HG02884 (cell line): ENCODE measurements at regions not wholly inside any gene's neighbourhood (a gene's known extent, or its start where the extent isn't known, plus 50 kb on each side); places are given as distances from the start of the nearest gene placed in this dataset.

Source experiments
- ATAC-seq: cut with Tn5 transposase; IDR thresholded peaks from one replicate; pipeline ENCODE4 v1.9.1; 2021; ENCODE audit warnings: mild to moderate bottlenecking, moderate library complexity; ENCODE audit not compliant: unreplicated experiment

DNA sequence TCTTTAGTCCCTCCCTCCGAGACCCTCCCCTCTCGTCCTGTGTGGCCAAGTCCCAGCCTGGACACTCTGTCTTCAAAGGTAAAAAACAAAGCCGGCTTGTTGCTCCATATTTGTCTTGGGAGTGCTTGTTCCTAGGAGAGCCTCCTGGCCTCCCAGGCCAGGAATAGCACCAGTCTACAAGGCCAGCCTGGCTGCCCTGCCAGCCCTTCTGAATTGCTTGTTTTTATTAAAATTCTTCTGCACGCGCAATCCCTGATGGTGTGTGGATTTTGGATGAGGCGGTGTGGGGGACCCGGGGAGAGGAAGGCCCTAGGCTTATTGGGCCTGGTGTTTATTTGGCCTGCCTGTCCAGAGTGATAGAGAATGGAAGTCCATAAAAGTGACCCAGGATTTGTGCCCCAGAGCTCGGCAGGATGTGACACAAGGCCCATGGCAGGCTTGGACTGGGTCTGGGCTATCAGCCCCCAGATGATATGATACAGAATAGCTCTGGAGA, 297.3 kb downstream of the CYP26B1 start:
- ATAC-seq, result no peak

DNA sequence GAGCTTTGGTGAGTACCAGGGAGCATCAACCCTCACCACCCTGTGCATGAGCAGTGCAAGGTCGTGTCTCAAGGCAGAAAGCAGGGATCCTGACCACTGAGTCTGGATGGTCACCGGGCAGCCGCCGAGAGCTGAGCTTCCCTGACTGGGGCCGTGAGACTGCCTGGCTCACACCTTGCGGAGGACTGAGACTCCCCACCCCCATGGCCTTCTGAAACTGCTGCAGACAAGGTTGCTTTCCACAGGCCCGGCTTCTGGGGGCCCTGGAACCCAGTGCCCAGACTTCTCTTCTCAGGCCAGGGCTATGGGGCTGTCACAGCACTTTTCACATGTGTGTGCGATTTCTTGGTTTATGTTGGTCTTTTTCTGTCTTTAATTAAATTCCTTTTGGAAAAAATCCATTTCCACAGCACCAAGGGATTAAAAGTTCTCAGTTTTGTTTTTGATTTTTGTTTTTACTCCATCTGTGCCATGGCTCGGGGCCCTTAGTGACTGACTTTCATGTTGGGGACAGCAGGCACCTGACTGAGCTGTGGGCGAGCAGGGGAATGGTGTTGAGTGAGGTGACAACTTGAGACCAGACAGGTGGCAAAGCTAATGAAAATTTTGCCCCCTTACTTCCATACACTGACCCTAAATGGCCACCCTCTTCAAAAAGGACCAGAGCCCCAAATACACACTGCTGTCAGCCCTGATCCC, 297.9 kb downstream of the CYP26B1 start:
- ATAC-seq, result no peak

DNA sequence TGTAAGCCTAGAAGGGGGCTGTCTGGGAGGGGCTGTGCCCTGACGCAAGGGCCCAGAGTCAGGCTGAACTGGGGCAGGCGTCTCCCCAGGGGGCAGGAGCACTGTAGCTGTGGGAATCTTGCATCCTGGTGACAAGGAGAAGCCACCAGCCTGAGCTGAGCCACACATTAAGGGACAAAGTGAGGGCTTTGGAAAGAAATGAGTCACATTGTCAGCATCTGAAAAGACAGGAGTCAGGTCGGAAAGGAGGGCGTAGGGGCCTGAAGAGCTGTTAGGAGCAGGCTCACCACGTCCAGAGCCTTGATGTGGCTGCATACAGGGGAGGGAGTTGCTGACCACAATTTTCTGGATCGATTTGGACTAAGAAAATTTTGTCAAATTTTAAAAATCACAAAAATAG, 298.6 kb downstream of the CYP26B1 start:
- ATAC-seq, result no peak

DNA sequence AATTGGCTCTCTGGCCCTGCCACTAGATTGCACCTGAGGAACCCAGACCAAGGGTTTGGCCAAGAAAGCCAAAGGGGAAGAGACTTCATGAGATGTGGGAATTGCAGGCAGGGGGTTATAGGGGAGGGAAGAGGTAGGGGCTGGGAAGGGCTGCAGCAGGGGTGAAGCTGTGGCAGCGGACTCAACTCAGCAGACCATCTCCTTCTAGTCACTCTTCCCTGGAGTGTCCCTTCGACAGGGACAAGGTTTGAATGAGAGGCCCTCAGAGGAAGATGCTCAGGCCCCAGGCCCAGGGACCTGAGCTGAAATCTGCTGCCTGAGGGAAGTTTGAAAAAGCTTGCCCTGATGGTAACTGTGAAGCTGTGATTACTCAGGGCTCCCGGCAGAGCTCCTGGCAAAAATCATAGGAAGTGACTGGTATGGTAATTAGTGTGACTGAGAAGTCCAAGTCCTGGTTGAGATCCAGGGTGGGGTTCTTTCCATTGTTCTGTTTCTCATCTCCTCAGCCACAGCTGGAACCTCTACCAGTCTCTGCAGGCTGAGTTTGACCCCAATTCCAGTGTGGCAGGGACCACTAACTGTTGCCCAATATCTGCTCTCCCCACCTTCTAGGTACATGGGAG, 300.9 kb downstream of the CYP26B1 start:
- ATAC-seq, result no peak

DNA sequence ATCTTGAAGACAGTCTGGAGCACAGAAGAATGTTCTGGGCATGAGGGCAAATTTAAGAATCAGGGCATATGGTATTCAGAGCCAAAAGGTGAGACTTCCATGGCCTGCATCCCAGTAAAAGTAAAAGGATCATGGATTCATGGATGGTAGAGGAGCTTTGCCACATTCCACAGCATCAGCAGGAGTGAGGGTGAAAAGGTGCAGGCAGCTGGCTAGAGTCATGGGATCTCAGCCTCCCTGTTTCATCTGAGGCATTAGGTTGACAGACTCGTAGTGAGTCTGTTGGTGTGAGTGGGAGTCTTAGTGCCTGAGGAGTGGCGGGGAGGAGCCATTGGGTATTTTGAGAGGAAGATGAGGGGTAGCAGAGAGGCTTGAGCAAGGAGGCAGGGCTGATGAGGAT, 301.6 kb downstream of the CYP26B1 start:
- ATAC-seq, result no peak

DNA sequence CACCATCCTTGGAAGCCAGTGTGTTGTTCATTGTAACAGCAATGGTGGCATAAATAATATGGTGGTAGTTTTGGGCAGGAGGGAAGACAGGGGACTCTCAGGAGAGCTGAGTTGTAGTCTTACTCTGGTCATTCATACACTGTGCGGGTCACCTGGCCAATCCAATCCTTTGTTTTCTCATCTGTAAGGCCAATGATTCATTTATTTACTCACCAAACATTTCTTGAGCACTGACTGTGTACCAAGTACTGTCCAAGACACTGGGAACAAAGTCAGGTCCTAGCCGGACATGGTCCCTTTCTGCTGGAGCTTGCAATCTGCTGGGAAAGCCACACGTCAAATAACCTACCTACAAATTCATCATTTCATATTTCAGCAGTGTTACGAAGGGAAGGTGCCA, 302.7 kb downstream of the CYP26B1 start:
- no peak for ATAC-seq

DNA sequence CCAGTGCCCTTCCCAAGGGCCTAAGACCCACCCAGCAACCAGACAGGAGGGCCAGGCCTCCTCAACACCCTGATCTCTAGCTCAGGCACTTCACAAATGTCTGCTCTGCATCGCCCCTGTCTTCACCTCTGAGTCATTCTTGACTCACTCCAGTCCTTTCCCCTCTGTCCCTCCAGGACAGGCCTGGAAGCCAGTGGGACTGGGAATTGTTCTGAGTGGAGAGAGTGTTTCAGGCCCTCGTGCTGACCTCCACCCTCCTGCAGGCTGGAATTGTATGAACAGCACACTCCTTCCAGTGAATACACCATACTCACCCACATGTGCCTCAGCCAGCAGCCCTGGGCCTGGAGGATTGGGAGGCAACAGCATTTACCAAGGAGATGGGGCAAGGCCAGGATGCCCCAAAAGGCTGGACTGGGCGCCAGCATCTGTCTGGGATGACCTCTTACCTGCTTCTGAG, 304.2 kb downstream of the CYP26B1 start:
- no peak for ATAC-seq

DNA sequence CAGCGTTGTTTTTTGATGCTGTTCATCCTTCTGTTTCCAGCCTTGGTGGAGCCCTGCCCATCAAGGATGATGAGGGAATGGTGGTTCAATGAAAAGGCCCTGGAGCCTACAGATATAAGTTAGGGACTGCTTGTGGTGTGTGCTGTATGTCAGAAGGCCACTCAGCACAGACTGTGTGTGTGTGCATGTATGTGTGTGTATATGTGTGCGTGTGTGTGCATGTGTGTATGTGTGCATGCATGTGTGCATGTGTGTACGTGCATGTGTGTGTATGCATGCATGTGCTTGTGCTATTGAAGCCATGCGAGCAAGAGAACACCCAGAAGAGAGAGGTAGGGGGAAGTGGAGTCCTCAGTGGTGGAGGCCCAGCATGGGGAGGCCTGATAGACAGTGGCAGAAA, 304.9 kb downstream of the CYP26B1 start:
- no peak for ATAC-seq

DNA sequence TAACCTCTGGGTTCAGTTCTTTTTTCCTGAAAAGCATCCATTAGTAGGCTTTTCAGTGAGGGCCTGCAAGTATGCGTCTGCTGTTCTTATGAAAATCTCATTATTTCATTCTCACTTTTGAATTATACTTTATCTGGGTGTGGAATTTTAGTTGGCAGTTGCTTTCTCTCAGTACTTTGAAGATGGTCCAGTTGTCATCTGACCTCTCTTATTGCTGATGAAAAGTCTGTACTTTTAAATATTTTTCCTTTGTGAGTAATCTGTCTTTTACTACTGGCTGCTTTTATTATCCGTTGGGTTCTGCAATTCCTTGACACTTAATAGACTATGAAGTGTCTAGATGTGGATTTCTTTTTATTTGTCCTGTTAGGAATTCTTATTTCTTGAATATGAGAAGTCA, 307.8 kb downstream of the CYP26B1 start:
- no peak for ATAC-seq

DNA sequence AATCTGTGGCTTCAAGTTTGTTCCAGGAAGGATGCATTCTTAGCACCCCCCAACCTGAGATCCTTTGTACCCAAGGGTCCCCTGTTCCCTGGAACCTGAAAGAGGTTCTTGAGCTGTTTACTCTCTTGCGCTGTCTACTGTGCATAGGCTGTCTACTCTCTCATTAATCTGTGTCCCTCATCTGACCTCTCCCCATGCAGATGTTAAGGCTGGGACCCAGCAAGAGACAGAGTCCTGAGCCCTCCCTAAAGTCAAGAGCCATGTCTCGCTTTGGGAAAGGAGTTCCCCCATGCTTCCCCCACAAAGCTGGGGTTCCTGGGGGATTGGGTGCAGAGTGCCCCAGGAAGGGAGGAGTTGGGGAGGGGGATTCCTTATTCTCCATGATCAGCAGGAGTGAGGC, 312.9 kb downstream of the CYP26B1 start:
- ATAC-seq, result no peak

DNA sequence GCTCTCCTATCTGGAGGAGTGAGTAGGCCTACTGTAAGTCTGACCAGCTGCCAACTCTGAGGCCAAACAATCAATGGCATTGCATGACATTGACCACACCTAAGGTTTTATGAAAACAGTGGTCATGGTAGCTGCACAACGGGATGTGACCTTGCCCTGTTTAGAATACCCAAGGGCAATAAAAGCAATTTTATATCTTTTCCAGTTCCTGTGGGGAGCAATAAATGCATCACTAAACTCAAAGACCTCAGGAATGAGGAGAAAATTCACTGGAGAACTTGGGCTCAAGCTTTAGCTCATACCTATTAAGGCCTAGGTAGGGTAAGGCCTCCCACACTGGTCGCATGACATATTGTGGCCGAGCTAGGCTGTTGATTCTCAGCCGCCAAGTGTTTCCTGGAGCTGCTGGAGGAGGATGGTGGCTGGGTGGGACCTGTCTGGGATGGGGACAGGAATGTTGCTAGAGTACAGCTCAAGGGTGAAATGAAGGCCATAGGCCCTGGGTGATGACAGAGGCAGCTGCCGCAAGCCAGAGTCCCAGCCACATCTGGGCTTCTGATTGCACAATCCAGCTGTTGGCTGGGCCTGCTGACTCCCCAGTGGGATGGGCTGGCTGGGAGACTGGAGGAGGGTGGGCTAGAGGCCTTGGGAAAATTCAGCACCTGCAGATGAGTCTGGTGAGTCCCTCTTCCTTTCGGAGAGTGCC, 313.7 kb downstream of the CYP26B1 start:
- ATAC-seq, result no peak

DNA sequence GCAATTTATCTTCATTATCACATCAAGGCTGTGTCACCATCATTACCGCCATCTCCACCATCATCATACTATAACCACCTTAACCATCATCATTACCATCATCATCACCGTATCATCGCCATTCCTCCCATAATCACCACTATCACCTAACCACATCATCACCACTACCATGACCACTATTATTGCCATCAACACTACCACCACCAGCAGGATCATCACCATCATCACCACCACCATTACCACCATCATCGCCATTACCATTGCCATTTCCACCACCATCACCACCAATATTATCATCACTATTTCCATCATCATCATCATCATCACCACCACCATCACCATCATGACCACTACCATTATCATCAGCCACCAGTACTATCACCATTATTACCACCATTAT, 314.4 kb downstream of the CYP26B1 start:
- no peak for ATAC-seq

DNA sequence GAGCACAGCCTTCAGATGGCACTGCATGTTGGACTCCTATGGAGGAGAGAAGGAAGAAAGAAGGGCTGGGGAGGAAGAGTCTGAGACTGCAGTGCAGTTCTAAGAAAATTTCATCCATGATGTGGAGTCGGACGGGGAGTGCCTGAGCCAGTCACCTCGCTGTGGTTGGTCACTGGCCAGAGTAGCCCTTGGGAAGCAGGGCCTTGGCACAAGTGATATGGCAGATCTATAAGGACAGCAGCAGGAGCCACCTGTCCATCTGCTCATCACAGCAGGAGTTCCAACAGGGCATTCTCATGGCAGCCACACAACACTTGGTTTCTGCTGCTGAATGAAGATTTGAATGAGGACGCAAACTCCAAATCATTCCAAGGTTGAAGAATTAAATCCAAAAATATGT, 314.8 kb downstream of the CYP26B1 start:
- no peak for ATAC-seq

DNA sequence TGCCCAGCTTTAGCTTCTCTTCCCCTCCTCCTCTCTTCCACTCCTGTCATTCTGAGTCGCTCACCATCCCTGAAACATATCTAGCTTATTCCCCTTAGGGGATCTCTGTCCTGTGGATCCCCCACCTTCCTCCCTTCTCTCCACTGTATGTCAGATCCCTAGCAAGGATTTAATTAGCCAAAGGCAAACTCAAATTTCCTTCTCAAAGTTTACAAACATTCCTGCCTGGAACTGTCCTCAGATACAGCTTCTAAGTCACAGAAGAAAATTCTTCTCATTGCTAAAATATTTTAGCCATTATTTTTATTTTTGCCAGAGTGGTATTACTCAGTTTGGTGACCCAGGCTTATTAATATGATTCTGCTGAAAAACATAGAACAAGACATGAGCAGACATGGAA, 315.3 kb downstream of the CYP26B1 start:
- ATAC-seq, result no peak

DNA sequence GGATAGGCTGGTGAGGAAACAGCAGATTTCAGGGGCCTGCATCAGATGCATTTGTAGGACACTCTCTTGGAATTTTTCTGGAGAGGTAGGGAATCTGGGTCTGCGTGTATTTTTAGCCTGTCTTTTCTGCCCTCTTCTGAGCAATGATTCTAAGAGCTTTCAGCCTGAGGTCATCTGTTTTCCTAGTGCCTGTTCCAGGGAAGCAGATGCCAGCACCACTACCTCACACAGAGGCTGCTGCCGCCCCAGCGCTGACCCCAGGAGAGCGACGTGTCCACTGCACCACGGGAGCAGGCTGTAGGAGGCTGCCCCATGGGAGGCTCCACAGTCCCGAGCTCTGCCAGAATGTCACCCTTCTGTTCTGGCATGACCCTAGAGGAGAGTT, 316.5 kb downstream of the CYP26B1 start:
- no peak for ATAC-seq

DNA sequence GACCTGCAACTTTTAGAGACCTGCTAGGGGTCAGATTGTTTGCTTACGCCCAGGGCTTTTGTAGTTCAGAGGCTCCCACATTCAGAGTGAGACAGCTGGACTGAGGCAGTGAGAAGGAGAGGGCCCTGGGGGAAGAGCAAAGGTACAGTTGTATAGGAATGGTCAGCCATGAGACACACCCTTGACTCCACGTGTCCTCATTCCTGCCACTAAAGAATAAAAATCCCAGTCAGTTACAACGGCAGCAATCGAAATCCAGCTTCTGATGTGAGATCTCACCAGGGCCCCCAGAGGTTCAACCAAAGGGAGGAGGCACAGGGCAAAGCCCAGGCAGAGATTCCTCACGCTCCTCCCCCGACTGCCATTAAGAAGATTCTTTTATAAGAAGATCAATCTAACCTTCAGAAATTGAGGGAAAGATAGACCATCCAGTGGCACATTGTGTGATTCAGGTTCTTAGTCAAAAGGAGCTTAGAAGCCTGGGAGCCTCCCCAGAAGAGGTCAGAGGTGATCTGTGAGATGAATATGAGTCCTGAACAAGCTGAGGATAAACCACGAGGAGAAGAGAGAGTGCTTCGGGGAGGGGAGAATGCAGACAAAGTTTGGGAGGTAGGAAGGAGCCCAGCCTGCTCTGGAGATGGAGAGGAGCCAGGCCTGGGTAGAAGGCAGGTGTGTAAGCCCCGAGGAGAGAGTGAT, 317.0 kb downstream of the CYP26B1 start:
- ATAC-seq, result no peak

DNA sequence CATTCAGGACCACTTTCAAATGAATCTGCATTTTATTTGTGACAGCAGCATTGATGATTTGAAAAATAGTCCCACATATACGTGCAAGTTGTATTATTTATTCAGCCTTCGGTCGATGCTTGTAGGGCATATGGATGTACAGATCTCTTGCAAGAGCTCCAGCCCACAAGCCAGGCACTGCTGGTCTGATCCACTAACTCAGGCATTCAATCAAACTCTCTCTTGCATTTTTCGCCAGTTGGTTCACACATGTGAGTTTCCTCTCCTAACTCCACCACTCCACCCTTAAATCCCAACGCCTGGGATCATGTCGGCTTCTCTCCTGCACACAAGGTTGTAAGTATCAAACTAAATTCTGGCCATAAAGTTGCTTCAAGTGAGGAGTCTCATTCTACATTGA, 318.7 kb downstream of the CYP26B1 start:
- ATAC-seq, result no peak

DNA sequence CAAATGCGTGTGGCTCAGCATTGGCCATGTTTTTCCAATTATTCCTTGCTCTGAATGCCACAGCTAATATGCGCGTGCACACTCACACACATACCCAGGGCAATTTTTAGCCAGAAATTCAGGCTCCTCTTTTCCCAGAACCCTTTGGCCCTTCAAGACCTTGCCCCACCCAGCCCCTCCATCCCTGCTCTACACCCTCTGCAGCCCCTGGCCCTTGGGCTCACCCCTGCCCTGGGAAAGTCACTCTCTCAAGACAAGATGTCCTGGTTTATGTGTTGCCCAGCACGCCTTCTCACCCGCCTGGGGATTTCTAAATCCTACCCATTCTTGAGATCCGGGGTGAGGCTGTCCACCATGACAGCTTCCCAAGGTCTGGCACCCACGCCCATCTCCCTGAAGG, 319.7 kb downstream of the CYP26B1 start:
- no peak for ATAC-seq

DNA sequence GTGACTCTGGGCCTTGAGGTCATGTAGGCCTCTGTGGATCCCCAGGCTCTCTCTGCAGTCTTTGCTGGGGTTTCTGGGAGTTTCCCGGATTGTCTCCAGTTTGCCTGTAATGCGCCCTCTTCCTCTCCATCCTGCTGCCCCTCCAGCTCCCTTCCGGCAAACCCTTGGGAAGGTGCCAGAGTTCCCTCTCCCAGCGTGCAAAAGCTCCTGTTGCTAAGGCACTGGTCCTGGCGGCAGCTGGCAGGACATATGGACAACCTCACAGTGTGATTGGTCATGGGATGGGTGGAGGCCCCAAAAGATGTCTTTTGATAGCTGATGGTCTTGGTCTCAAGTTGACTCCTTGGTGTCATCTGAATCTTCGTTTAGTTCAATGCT, 320.1 kb downstream of the CYP26B1 start:
- no peak for ATAC-seq

DNA sequence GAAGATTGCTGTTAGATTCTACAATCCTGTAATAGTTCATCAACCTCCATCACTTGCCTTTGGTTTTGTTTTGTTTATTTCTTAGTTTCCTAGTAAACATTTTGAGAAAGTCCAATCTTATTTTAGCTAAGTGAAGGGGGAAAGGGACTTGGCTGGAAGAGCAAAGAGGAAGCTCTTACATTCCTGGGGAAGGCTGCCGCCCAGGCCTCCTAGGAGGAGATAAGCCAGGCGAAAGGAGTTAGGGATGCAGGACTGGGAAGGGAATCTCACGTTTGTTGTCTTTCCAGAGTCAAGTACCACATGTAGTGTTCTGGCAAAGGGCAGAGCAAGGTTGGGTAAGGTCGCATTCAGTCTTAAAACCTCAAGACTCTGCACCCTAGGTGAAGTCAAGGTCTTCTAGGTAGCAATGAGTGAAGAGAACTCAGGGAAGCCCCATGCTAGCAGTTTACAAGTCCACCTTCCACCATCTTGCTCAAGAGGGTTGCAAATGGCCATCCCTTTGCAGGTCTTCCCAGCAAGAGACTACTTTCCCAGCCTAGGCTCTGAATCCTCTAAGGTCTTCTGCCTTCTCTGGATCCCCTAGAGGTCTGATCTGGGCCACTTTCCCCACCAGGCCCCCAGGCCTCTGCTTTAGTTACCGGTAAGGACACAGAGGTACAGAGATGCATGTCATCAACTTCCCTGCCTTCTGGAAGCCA, 320.7 kb downstream of the CYP26B1 start:
- no peak for ATAC-seq

DNA sequence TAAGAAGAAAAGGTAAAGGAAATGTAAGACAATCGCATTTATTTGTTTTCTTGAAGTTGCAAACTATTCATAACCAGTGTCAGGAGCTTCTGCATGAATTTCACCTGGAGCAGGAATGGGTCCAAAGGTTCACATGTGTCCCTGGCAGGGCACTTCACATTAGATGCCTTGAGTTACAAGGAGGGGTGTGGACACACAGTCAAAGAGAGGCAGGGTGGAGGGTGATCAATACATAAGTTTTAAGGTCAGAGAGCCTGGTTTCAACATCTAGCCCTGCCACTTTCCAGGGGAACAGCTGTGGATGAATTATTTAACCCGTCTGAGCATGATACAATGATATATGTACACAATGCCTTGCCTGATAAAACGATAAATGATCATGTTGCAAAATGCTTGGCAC, 321.4 kb downstream of the CYP26B1 start:
- no peak for ATAC-seq
